ENCODE measurements at regions not wholly inside any gene's neighbourhood (a gene's known extent, or its start where the extent isn't known, plus 50 kb on each side); places are given as distances from the start of the nearest gene placed in this dataset.

- DNase-seq (ENCODE audit: low spot score): no peak
These were observed 86.8 kb upstream of the STARD13 start for GRCh38 chr13:33372251-33372919.

- no peak for DNase-seq (ENCODE audit: low spot score)
These were observed 88.1 kb upstream of the STARD13 start for GRCh38 chr13:33373624-33374023.

GRCh38 chr13:33375421-33375820 lies 89.9 kb upstream of the STARD13 start:
- no peak for DNase-seq (ENCODE audit: low spot score)

DNA sequence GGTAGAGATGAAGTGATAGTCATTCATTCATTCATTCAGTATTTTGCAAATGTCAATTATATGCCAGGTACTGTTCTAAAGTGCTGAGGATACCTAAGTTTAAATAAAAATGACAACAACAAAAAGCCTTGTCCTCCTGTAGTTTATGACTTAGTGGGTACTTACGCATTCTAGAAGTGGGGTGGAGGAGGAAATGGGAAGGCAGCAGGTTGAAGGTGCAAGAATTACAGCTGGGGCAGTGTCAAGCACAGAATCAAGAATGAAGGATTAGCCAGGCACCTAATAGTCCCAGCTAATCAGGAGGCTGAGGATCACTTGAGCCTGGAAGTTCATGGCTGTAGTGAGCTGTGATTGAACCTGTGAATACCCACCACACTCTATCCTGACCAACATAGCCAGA lies 90.7 kb upstream of the STARD13 start:
- DNase-seq (ENCODE audit: low spot score): no peak

DNA sequence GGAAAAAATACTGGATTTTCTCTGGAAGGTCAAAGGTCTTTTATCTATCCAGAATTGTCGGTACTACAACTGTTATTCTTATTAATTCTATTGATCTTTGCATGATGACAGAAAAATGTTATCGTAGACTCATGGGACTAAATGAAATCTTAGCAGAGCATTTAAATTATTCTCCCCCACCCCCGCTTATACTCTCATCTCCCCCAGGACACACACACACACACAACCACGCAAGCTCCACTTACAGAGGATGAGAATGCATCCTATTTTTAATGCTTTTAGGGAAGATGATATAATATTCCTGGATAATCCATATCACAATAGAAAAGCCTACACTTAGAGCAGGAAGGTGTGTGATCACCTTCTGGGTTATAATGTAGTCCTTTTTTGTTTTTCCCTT lies 91.9 kb upstream of the STARD13 start:
- no peak for DNase-seq (ENCODE audit: low spot score)

GRCh38 chr13:33377825-33378224 lies 92.3 kb upstream of the STARD13 start:
- DNase-seq (ENCODE audit: low spot score): no peak

DNA sequence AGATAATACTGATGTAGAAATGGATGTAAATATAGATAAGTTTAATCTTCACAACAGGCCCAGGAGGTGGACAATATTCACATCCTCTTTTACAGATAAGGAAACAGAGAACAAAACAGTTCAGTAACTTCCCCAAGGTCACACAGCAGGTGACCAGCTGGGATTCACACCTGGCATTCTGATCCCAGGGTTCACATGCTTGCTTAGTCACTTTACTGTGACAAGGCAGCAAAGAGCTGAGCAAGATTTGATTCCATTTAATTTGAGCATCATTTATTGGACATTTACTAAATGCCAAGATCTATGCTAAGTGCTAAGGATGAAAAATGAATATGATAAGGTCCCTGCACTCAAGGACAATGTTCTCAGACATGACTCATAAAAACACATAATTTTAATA lies 94.1 kb upstream of the STARD13 start:
- DNase-seq (ENCODE audit: low spot score): no peak

DNA sequence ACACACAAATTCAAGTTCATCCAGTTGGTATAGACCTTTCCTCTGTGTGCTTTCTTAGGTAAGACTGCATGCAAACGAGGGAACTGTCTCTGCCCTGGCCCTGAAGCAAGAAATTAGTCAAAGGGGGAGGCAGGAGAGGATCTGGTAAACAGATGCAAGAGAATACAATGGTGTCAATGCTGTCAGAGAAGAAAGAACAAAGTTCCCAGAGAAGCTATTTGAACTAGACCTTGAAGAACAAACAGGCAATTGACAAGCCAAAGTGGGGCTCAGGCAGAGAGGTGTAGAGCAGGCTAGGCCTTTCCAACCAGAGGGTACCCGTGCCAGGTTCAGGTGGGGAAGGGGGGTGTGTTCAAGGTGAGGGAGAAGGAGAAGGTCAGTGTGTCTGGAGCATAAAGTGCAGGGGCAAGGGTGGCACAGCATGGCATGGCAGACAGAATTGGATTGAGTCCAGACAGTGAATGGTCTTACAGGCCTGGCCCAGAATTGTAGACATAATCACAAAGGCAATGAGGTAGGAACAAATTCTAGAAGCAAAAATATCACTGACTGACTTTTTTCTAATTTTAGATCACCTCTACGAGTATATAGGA lies 95.0 kb upstream of the STARD13 start:
- no peak for DNase-seq (ENCODE audit: low spot score)

DNA sequence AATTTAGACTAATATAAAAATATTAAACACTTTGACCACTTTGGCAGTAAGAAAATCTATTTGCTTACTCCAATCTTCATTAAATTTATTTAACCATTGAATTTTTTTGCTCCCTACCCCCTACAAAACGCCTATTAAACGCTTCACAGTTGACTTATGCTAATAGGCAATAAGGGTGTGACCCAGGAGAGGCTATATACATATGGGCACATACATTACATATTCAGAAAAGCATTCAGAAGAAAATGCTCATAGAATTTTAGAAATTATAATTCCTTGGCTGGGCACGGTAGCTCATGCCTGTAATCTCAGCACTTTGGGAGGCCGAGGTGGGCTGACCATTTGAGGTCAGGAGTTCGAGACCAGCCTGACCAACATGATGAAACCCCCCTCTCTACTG lies 95.6 kb upstream of the STARD13 start:
- no peak for DNase-seq (ENCODE audit: low spot score)

DNA sequence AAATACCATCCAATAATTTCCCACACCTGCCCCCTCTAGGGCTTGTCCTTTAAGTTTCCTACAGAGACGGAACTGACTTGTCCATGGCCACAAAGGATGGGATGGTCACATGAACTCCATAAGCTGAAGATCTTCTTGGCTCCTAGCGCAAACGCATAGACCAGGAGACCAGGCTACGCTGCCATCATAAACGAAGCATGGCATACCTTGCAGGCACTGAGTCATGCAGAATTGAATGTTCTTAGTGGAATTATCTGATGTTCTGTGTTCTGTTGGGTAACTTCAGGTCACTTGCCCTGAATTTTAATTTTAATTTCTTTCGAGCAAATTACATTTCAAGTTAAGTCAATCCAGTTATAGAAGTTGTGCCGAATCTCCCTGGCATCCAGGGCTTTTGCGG lies 96.4 kb upstream of the STARD13 start:
- DNase-seq (ENCODE audit: low spot score): no peak

DNA sequence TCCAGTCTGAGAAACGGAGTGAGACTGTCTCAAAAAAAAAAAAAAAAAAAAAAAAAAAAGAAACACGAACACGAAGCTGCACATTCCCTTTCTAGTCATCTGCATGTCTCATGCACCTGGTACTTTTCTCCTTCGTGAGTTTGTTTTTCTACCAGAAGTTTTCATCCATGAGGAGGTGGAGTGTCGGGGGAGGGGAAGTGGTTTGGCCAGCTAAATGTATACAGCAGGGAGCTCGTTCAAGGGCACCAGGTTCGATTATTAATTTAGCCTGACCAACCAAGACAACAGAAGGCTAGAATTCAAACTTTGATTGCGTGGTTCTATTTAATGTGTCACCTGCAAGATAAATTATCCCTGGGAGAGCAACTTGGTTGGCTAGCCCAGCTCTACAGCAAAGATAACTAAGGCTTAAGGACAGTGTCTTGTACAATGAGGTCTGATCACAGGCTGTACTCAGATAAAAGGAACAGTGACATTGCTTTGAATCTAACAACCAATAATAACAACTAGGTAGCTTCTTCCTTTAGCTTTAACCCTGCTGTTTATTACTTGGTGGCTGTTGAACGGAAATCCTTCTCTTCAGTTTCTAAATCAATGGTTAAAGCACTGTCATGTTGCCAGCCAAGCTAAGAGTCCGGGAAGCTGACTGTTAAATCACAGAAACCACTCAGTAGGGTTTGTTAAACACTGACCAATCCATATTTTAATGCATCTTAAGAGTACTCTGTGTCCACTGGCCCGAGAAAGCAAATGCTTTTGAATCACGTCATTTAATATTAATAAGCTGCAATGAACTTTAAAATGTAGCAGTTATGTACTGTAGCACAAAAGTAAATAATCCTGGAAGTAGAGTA lies 98.4 kb upstream of the STARD13 start:
- no peak for DNase-seq (ENCODE audit: low spot score)

DNA sequence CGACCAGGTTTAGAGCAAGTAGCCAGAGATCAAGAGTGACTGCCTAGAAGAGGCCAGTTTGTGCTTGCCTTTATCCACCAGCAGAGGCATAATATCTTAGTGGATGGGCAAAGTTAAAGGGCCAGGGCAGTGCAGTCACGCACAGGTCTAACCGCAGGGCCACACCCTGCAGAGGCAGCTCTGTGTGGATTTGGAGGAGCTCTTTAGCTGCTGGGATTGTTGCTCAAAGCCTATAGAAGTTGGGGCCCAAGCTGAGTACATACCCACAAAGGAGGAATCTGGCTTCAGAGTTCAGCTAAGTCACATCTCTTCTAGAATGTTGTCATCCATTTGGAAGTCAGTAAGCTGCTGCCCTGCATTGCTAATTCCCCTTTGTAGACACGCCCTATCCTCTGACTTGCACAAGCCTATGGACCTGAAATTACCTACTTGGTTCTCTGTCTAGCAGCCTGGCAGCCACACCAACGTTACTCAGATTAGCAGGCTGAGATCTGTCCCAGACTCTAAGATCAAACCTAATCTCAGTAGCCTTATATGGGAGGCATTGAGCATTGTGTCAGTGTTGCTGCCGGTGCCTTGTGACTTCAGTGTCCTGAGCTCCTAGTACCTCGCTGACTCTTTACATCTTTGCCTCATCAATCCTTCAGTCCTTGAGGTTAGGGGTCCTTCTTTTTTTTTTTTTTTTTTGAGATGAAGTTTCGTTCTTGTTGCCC lies 102.9 kb upstream of the STARD13 start:
- no peak for DNase-seq (ENCODE audit: low spot score)

DNA sequence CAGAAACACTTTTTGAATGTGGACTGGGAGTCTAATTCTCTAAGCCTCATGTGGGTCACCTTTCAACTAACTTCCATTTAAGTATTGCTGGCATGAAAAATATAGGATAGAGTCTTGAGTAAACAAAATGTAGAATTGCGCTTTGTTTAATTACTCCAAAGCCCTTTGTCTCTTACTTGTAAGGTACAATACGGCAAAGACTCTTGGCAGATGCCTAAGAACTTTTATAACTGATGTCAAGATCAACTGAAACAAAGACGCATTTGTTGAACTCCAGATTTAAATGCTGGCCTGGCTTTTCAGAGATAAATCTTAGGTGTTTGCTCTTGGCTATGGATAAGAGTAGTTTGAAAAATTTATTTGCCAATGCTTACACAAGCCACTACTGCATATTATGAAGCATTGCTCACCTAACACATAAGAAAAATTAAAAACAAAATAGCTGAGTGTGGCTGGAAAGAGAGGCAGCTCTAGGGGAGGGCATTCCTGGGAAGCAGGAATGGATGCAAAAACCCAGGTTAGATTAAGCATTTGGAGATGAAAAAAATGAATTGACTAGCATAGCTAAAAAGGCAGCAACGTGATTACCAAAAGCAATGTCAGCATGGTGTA lies 107.3 kb upstream of the STARD13 start:
- DNase-seq (ENCODE audit: low spot score): no peak

DNA sequence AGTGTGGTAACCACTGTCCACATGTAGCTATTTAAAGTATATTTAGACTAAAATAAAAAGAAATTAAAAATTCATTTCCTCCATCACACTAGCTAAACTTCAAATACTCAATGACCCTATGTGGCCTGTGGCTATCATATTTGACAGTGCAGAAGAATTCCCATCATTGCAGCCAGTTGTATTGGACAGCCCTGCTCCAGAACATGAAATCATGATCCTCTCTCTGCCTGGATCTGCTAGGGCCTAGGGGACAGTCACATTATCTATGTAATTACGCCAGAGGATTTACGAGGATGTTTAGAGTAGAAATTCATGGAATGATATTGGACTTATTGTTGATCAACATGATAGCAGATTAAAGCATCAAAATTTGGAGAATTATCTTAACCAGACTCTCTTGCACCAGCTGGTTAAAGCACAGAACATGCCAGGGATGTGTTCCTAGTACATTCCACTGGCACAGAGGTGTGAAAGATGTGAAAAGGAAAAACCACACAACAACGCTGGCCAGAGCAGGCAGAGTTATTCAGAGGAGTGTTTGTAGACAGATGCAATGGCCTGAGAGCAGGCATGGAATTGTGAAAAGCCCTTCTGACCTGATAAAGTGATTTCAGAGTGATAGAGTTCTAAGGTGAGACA lies 108.9 kb upstream of the STARD13 start:
- no peak for DNase-seq (ENCODE audit: low spot score)

GRCh38 chr13:33401238-33401637 lies 115.7 kb upstream of the STARD13 start:
- no peak for DNase-seq (ENCODE audit: low spot score)

DNA sequence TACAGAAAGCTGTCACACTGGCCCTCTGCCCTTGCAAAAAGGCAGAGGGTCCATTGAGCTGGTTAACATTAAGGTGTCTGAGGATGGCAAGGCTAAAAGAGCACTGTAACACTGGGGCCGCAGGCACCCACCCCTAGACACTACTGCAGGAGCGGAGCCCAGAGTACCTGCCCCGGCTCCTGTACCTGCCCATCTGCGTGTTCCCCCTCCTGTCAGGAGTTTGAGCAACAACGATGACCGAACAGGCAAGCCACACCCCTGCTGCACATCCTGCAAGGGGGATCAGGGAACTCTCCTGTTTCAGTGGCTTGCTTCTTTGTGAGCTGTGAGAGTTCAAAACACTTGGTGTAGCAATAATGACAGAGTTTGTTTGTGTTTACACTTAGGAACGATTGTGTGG lies 117.4 kb upstream of the STARD13 start:
- no peak for DNase-seq (ENCODE audit: low spot score)

- DNase-seq (ENCODE audit: low spot score): no peak
These were observed 118.3 kb upstream of the STARD13 start for GRCh38 chr13:33403807-33404362.

DNA sequence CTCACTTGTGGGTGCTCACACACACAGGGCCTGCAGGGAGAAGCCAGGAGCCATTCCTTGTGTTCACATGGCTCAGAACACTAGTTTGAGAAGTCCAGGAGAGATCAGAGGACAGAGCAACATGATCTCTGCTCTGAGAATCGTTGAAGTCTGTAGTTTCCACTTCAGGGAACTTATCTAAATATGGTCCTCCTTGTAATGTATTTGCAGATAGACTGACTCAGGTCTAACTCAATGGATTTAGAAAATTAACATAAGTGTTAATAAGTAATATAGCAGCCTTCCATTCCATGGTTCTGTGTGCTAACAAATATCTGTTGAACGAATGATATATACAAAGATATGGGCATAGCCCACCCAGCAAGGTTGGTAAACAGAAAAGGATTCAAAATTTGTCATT lies 119.8 kb upstream of the STARD13 start:
- DNase-seq (ENCODE audit: low spot score): no peak

DNA sequence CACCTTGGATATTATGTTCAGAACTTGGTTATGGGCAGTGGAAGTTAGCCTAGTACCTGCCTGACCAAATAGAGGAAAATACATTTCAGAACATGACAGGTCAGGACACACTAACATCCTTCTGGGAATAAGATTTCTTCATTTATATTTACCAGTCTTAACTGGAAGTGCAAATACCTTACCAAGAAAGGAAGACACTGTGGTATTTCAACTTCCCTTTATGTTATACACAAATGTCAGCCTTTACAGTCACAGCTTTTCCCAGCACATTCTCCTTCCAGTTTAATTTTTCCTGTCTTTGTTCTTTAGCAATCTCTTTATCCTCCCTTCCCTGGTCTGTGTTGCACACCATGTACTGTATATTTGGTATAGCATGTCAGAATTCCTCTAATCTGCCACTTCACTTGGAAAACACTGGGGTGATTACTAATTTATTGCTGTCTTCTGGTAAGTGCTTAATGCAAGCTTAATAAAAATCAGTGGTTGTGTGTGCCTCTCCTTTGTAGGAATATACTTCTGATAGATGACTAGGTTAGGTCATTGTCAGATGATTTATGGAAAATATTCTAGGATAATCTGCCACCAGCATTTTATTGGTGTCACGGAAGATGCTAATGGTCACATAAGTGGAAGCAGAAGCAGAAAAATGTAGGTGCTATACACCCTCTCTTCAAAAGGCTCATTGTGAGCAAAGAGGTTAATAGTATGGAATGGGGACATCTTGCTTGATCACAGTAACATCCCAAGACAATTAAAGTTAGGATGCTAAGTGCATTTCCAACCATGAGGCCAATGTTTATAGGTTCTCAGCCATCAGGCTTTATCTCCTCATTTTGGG lies 124.3 kb upstream of the STARD13 start:
- no peak for DNase-seq (ENCODE audit: low spot score)

DNA sequence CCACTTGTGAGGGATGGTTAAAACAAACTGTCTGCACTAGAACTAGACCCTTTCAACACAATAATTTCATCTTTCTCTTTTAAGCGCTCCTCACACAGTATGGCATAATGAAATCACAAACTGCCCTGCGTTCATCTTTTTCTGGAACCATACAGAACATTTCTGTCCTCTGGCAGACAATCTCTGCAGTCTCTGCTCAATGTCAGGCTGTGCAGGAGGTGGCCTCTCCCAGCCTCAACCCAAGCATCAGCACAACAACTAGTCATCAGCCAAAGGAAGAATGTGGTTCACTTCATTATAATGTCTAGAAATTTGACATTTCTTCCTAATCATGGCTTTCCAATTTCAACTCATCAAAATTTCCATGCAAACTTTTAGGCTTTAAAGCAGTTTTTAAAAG lies 125.1 kb upstream of the STARD13 start:
- DNase-seq (ENCODE audit: low spot score): no peak

GRCh38 chr13:33411312-33411711 lies 125.8 kb upstream of the STARD13 start:
- DNase-seq (ENCODE audit: low spot score): no peak

All from AG08395 (cell line).